Upper lobe of left lung (tissue), 6 donors: ENCODE measurements at regions not wholly inside any gene's neighbourhood (a gene's known extent, or its start where the extent isn't known, plus 50 kb on each side); places are given as distances from the start of the nearest gene placed in this dataset.
A peak's percentile ranks its signal among the peaks of the same experiment; 100 is the strongest.
"Not testable (repeated sequence)": the region's sequence is repeated elsewhere in the genome, so short reads cannot be mapped to it uniquely, and the experiment has no call there.

Experiments
- ATAC-seq, 2 donors: fragments of 200-7000 bp; cut with Tn5 transposase; one replicate each; pipeline ENCODE4 v1.9.1; 2022; ENCODE audit warnings: mild to moderate bottlenecking in 2 of 2, moderate library complexity in 2 of 2; ENCODE audit not compliant: low FRiP score in 2 of 2
- DNase-seq, 2 donors: peaks; one replicate each; pipeline ENCODE4 v3.0.0-alpha.2; 2019 to 2020
- H3K27ac ChIP-seq, 4 donors: fragments of 200-600 bp; sonication (generic); one replicate each; pipeline ENCODE4 v1.5.1; 2016 to 2019
- H3K27me3 ChIP-seq, 4 donors: fragments of 200-600 bp; sonication (generic); one replicate each; pipeline ENCODE4 v1.5.1; 2017 to 2019
- H3K36me3 ChIP-seq, 4 donors: fragments of 200-600 bp; sonication (generic); one replicate each; pipeline ENCODE4 v1.5.1; 2016 to 2019
- H3K4me1 ChIP-seq, 4 donors: fragments of 200-600 bp; sonication (generic); one replicate each; pipeline ENCODE4 v1.5.1; 2018 to 2019
- H3K4me3 ChIP-seq, 4 donors: fragments of 200-600 bp; sonication (generic); one replicate each; pipeline ENCODE4 v1.5.1; 2017 to 2019; ENCODE audit warnings: mild to moderate bottlenecking in 2 of 4, moderate library complexity in 1 of 4
- H3K9me3 ChIP-seq, 4 donors: fragments of 200-600 bp; sonication (generic); one replicate each; pipeline ENCODE4 v1.5.1; 2018 to 2019
- CTCF ChIP-seq, 6 experiments: fragments of 450-650 bp in 4 of 6; fragments of 200-600 bp in 2 of 6; sonication (generic) in 2 of 6; IDR thresholded peaks; one replicate each; pipeline ENCODE4 v1.5.1; 2016 to 2019; ENCODE audit warnings: antibody characterized with exemption in 6 of 6
- EP300 ChIP-seq, 4 donors: sonication (generic); formaldehyde crosslinking; IDR thresholded peaks; one replicate each; pipeline ENCODE4 v1.5.1; 2017; ENCODE audit warnings: antibody characterized with exemption in 4 of 4, control low read depth in 2 of 4
- POLR2A ChIP-seq, 4 donors: fragments of 450-650 bp; IDR thresholded peaks; one replicate each; pipeline ENCODE4 v1.5.1; 2016 to 2017; ENCODE audit warnings: antibody characterized with exemption in 4 of 4, mild to moderate bottlenecking in 2 of 4
- POLR2AphosphoS5 ChIP-seq, 2 donors: sonication (generic); formaldehyde crosslinking; IDR thresholded peaks; one replicate each; pipeline ENCODE4 v1.5.1; 2017; ENCODE audit warnings: antibody characterized with exemption in 2 of 2
- WGBS, 2 donors: methylation state at CpG; one replicate each; pipeline ENCODE4 v1.1.5; 2017 to 2018; 5-methylcytosine and 5-hydroxymethylcytosine counted together
- donor health status: DM: no; HTN: no; CAD: no; lungs with moderate emphysema.
- donor health status: DM: no; HTN: yes; CAD: no; lungs with severe emphysema.

GRCh38 chr4:65999518-65999871 lies 329.2 kb upstream of the EPHA5 start:
- DNase-seq (no peak), ATAC-seq (no peak)
- Histone ChIP-seq H3K4me1 (no peaks in the 10 kb centered on the region), H3K27me3 (no peaks in the 10 kb centered on the region), H3K27ac (no peak overlapping the region), H3K9me3 (no peaks in the 10 kb centered on the region), H3K36me3 (no peaks in the 10 kb centered on the region), H3K4me3 (no peak overlapping the region)
- TF ChIP-seq POLR2AphosphoS5 (IDR thresholded peaks at IDR 0.05) (no peak), CTCF (IDR thresholded peaks at IDR 0.05) (no peak), POLR2A (IDR thresholded peaks at IDR 0.05) (no peak), EP300 (IDR thresholded peaks at IDR 0.05) (no peak)
- WGBS, 2 donors, result 69 to 82% methylated on average over 1 of the region's 1 CpG

- H3K4me3 ChIP-seq, H3K27me3 ChIP-seq, ATAC-seq, H3K36me3 ChIP-seq, H3K9me3 ChIP-seq, H3K4me1 ChIP-seq, H3K27ac ChIP-seq: not testable (repeated sequence)
- DNase-seq, result peak in 1 of 2 donors; percentile 29
- WGBS, 2 donors, result 85 to 90% methylated on average over 26 of the region's 29 CpGs
Observed at GRCh38 chr4:65998807-65999517, 328.7 kb upstream of the EPHA5 start.

GRCh38 chr4:65983061-65983460 lies 312.8 kb upstream of the EPHA5 start:
- TF ChIP-seq POLR2A (IDR thresholded peaks at IDR 0.05), result no peak
- TF ChIP-seq CTCF (IDR thresholded peaks at IDR 0.05), result no peak
- no peak for TF ChIP-seq EP300 (IDR thresholded peaks at IDR 0.05)
- TF ChIP-seq POLR2AphosphoS5 (IDR thresholded peaks at IDR 0.05), result no peak
- Histone ChIP-seq H3K4me1 (no peaks in the 10 kb centered on the region), H3K36me3 (no peaks in the 10 kb centered on the region), H3K4me3 (no peak overlapping the region), H3K9me3 (no peaks in the 10 kb centered on the region), H3K27me3 (no peaks in the 10 kb centered on the region), H3K27ac (no peak overlapping the region)
- no peak for ATAC-seq
- DNase-seq, result no peak
- WGBS, 2 donors, result 74 to 77% methylated on average over 2 of the region's 2 CpGs

GRCh38 chr4:65976287-65976686 lies 306.0 kb upstream of the EPHA5 start:
- DNase-seq, result no peak
- ATAC-seq, result no peak
- no peak overlapping the region for H3K4me3 ChIP-seq
- TF ChIP-seq EP300 (IDR thresholded peaks at IDR 0.05) (no peak), POLR2A (IDR thresholded peaks at IDR 0.05) (no peak), POLR2AphosphoS5 (IDR thresholded peaks at IDR 0.05) (no peak)
- no peak overlapping the region for H3K27ac ChIP-seq
- peaks cover 0 to 6% (median 0%) of the 10 kb centered on the region in 4 donors for H3K9me3 ChIP-seq
- no peaks in the 10 kb centered on the region for H3K27me3 ChIP-seq
- no peaks in the 10 kb centered on the region for H3K36me3 ChIP-seq
- H3K4me1 ChIP-seq, result no peaks in the 10 kb centered on the region
- WGBS, 2 donors, result 74 to 91% methylated on average over 2 of the region's 2 CpGs

GRCh38 chr4:65973186-65973585 lies 302.9 kb upstream of the EPHA5 start:
- ATAC-seq, result no peak
- DNase-seq, result no peak
- H3K9me3 ChIP-seq, result peaks cover 0 to 6% (median 0%) of the 10 kb centered on the region in 4 donors
- H3K4me1 ChIP-seq, result no peaks in the 10 kb centered on the region
- H3K27ac ChIP-seq, result no peak overlapping the region
- no peak for TF ChIP-seq CTCF (IDR thresholded peaks at IDR 0.05)
- no peak for TF ChIP-seq EP300 (IDR thresholded peaks at IDR 0.05)
- TF ChIP-seq POLR2AphosphoS5 (IDR thresholded peaks at IDR 0.05), result no peak
- TF ChIP-seq POLR2A (IDR thresholded peaks at IDR 0.05), result no peak
- no peaks in the 10 kb centered on the region for H3K36me3 ChIP-seq
- H3K27me3 ChIP-seq, result no peaks in the 10 kb centered on the region
- 60 to 61% methylated on average over 9 of the region's 9 CpGs for WGBS, 2 donors
- H3K4me3 ChIP-seq, result no peak overlapping the region

- H3K9me3 ChIP-seq, result no peaks in the 10 kb centered on the region
- no peak for DNase-seq
- no peaks in the 10 kb centered on the region for H3K36me3 ChIP-seq
- no peak overlapping the region for H3K27ac ChIP-seq
- 27 to 47% methylated on average over 2 of the region's 2 CpGs for WGBS, 2 donors
- no peaks in the 10 kb centered on the region for H3K27me3 ChIP-seq
- ATAC-seq, result no peak
- H3K4me1 ChIP-seq, result no peaks in the 10 kb centered on the region
- no peak overlapping the region for H3K4me3 ChIP-seq
- TF ChIP-seq CTCF (IDR thresholded peaks at IDR 0.05), result no peak
- no peak for TF ChIP-seq POLR2A (IDR thresholded peaks at IDR 0.05)
- TF ChIP-seq POLR2AphosphoS5 (IDR thresholded peaks at IDR 0.05), result no peak
- no peak for TF ChIP-seq EP300 (IDR thresholded peaks at IDR 0.05)
Observed at GRCh38 chr4:65971686-65972085, 301.4 kb upstream of the EPHA5 start.
